Heart left ventricle (tissue), 16 donors: ENCODE measurements at regions not wholly inside any gene's neighbourhood (a gene's known extent, or its start where the extent isn't known, plus 50 kb on each side); places are given as distances from the start of the nearest gene placed in this dataset.

ENCODE experiments used
- ATAC-seq, 4 donors: fragments of 200-7000 bp; cut with Tn5 transposase; one replicate each; pipeline ENCODE4 v1.9.1; 2020 to 2022; ENCODE audit warnings: moderate library complexity in 4 of 4, mild to moderate bottlenecking in 3 of 4, moderate number of reproducible peaks in 1 of 4
- DNase-seq, 5 donors: peaks; one replicate each; pipeline ENCODE4 v3.0.0-alpha.2; 2020
- H3K27ac ChIP-seq, 12 donors: fragments of 200-600 bp; sonication (generic) in 4 of 12; one replicate each; pipeline versions ENCODE4 v1.5.0 to v1.8.0; 2016 to 2022; ENCODE audit warnings: mild to moderate bottlenecking in 2 of 12
- H3K27me3 ChIP-seq, 9 donors: fragments of 200-600 bp; sonication (generic) in 2 of 9; one replicate each; pipeline versions ENCODE4 v1.5.1 to v1.8.0; 2016 to 2022; ENCODE audit warnings: mild to moderate bottlenecking in 3 of 9
- H3K36me3 ChIP-seq, 9 donors: fragments of 200-600 bp; sonication (generic) in 2 of 9; one replicate each; pipeline versions ENCODE4 v1.5.0 to v1.8.0; 2018 to 2022; ENCODE audit warnings: mild to moderate bottlenecking in 2 of 9
- H3K4me1 ChIP-seq, 12 donors: fragments of 200-600 bp; sonication (generic) in 4 of 12; one replicate each; pipeline versions ENCODE4 v1.5.0 to v1.8.0; 2016 to 2022; ENCODE audit warnings: mild to moderate bottlenecking in 3 of 12
- H3K4me3 ChIP-seq, 12 donors: fragments of 200-600 bp; sonication (generic) in 4 of 12; one replicate each; pipeline versions ENCODE4 v1.5.0 to v1.8.0; 2017 to 2022; ENCODE audit warnings: mild to moderate bottlenecking in 9 of 12, moderate library complexity in 4 of 12
- H3K9me3 ChIP-seq, 12 donors: fragments of 200-600 bp; sonication (generic) in 4 of 12; one replicate each; pipeline versions ENCODE4 v1.5.0 to v1.8.0; 2016 to 2022; ENCODE audit warnings: mild to moderate bottlenecking in 1 of 12
- POLR2A ChIP-seq, 2 donors: fragments of 450-650 bp; IDR thresholded peaks; one replicate each; pipeline ENCODE4 v1.6.1; 2017; ENCODE audit warnings: antibody characterized with exemption in 2 of 2, mild to moderate bottlenecking in 2 of 2, moderate library complexity in 2 of 2
- WGBS, 4 donors: extraction: QIAGEN DNeasy Blood & Tissue Kit in 2 of 4; methylation state at CpG; one replicate each; pipeline versions ENCODE4 v1.1.5 to v1.1.7; 2013 to 2018; 5-methylcytosine and 5-hydroxymethylcytosine counted together
- intact Hi-C, 10 donors: fragments of 100-400 bp; cut with DNase I; formaldehyde crosslinking; loops; one replicate each; pipeline versions ENCODE4 v1.11.1 to v1.14.2; 2022
- TF ChIP-seq, protein P1 (sequence below), 12 donors: fragments of 200-600 bp; sonication (generic) in 4 of 12; IDR thresholded peaks; one replicate each; pipeline versions ENCODE4 v1.5.0 to v1.8.0; 2018 to 2022; ENCODE audit warnings: antibody characterized with exemption in 12 of 12, mild to moderate bottlenecking in 5 of 12
- donor health status: ischemic (EF 13 %, LVEDD 7.1; RV severe dilation, severe dysfunction).
- donor health status: healthy with polysubstance abuse.
- donor health status: DM: no; HTN: yes; CAD: no.
- donor health status: DM: no; HTN: no; CAD: no.
- donor health status: ischemic (EF 25% LVEDD 6.9; RV normal size, moderate dysfunction).
- donor health status: ischemic (EF 25% LVEDD 5.7; RV mildly dilated, moderate dysfunction).
- donor health status: healthy.
- donor health status: DM: yes; HTN: yes; CAD: no.
- donor health status: ischemic (EF 35%, LVEDD 5.7; RV mildly dilated, moderate dysfunction).
- donor health status: nonischemic (EF 11% LVEDD 7.7; RV severe dilation, severe dysfunction).
- donor health status: DM: yes; HTN: yes; CAD: no.
- donor health status: PGD.
- donor health status: ischemic (EF 29% LVEDD 5.4; RV normal size, mild dysfunction).
- donor health status: nonischemic (EF 23%, LVEDD 6.1; RV moderate dilation, normal function).

DNA sequence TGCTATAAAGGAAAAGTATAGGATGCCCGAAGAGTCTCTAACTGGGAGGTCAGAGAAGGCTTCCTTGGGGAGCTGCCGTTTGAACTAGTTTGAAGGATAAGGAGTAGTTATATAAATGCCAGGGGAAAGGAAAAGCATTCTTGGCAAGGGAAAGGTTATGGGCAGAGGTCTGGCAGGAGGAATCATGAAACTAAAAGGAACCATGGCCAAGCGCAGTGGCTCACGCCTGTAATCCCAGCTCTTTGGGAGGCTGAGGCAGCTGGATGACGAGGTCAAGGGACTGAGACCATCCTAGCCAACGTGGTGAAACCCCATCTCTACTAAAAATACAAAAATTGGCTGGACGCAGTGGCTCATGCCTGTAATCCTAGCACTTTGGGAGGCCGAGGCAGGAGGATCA, 66.8 kb upstream of the EPCAM start:
- Histone ChIP-seq H3K27ac (no peak overlapping the region), H3K9me3 (no peaks in the 10 kb centered on the region), H3K27me3 (no peaks in the 10 kb centered on the region), H3K36me3 (no peaks in the 10 kb centered on the region), H3K4me3 (no peak overlapping the region), H3K4me1 (peaks cover 0 to 52% (median 0%) of the 10 kb centered on the region in 12 donors)
- TF ChIP-seq POLR2A (IDR thresholded peaks at IDR 0.05): no peak
- TF ChIP-seq, protein P1, sequence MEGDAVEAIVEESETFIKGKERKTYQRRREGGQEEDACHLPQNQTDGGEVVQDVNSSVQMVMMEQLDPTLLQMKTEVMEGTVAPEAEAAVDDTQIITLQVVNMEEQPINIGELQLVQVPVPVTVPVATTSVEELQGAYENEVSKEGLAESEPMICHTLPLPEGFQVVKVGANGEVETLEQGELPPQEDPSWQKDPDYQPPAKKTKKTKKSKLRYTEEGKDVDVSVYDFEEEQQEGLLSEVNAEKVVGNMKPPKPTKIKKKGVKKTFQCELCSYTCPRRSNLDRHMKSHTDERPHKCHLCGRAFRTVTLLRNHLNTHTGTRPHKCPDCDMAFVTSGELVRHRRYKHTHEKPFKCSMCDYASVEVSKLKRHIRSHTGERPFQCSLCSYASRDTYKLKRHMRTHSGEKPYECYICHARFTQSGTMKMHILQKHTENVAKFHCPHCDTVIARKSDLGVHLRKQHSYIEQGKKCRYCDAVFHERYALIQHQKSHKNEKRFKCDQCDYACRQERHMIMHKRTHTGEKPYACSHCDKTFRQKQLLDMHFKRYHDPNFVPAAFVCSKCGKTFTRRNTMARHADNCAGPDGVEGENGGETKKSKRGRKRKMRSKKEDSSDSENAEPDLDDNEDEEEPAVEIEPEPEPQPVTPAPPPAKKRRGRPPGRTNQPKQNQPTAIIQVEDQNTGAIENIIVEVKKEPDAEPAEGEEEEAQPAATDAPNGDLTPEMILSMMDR (IDR thresholded peaks at IDR 0.05): no peak
- DNase-seq (no peak), ATAC-seq (no peak)
- 80 to 85% (median 82%) methylated on average over 8 of the region's 8 CpGs for WGBS, 4 donors
- intact Hi-C loops: no loop called here

DNA sequence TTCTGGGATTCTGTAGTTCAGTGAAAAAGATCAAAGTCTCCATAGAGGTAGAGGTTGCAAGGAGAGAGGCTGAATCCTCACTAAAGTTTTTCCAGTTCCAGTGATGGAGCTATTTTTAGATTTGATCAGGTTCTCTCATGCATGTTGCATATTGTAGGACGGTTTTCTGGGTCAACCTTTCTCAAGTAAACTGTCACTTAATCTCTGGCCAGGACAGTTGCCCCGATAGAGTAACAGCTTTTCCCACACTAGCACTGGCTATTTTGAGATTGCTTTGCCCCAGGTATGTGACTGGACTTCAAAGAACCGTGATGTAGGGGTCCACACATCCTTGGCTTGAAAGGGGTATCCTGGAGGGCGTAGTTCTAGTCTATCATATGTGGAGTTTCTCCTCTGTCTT, 67.4 kb upstream of the EPCAM start:
- ATAC-seq: no peak
- 69 to 79% (median 72%) methylated on average over 4 of the region's 4 CpGs for WGBS, 4 donors

DNA sequence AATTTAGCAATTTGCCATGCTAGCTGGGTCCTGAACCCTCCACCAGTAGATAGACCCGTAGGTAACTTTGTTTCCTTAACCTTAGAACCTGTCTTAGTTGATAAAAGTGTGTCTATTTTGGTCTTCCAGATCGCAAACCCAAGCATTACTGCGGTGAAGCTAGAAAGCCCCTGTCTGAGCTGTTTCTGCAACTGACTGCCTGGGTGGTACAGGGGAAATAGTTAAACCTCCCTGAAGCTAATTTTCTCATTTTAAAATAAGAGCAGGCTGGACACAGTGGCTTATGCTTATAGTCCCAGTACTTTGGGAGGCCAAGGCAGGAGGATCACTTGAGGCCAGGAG, 67.9 kb upstream of the EPCAM start:
- intact Hi-C loops: no loop called here
- no peak overlapping the region for H3K27ac ChIP-seq

More for the DNA sequence above, 67.4 kb upstream of the EPCAM start:
- Histone ChIP-seq H3K9me3 (no peaks in the 10 kb centered on the region), H3K27me3 (no peaks in the 10 kb centered on the region), H3K36me3 (no peaks in the 10 kb centered on the region), H3K4me3 (no peak overlapping the region), H3K27ac (no peak overlapping the region), H3K4me1 (peaks cover 0 to 52% (median 0%) of the 10 kb centered on the region in 12 donors)
- no peak for DNase-seq
- no peak for TF ChIP-seq POLR2A (IDR thresholded peaks at IDR 0.05)
- TF ChIP-seq, protein P1 (IDR thresholded peaks at IDR 0.05): no peak
- intact Hi-C loops: no loop called here

DNA sequence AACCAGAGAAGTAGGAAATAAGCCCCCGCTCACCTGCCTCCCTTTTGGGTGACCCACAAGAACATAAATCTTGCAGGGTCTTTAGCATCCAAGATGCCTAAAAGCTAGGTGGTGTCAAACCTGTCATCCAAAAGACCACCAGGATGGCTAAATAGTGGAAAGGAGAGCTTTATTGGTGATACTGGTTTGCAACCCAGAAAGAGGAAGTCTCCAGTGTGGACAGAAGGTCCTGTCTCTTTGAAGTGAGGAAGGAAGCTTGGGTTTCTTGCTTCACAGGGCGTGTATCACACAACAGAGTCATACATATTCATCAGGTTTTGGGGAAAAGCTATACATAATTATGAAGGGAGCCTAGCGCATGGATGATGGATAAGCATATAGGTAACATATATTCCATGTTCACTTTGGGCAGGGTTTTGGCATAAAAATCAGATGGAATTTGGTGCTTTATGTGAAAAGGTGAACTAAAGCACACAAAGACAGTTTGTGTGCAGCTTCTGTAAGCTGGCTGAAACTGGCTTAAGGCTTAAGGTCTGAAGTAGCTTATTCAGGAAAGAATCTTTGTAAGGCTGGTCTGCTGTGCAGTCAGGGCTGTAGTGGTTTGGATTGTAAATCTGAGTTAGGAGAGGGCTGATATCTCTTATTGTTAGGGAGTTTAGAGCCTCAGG, 68.4 kb upstream of the EPCAM start:
- Histone ChIP-seq H3K27ac (peak overlapping the region in 1 of 12 donors; percentile 11), H3K36me3 (no peaks in the 10 kb centered on the region), H3K4me3 (no peak overlapping the region), H3K27me3 (no peaks in the 10 kb centered on the region), H3K4me1 (peaks cover 0 to 61% (median 0%) of the 10 kb centered on the region in 12 donors), H3K9me3 (no peaks in the 10 kb centered on the region)
- no peak for DNase-seq
- WGBS, 4 donors: 82 to 94% (median 89%) methylated on average over 3 of the region's 3 CpGs
- no peak for TF ChIP-seq POLR2A (IDR thresholded peaks at IDR 0.05)
- TF ChIP-seq, protein P1 (IDR thresholded peaks at IDR 0.05): no peak
- peak in 3 of 4 donors; percentile 53 to 78 (median 55) for ATAC-seq
- intact Hi-C loops: no loop called here

More for the DNA sequence above, 67.9 kb upstream of the EPCAM start:
- peaks cover 0 to 57% (median 0%) of the 10 kb centered on the region in 12 donors for H3K4me1 ChIP-seq
- H3K27me3 ChIP-seq: no peaks in the 10 kb centered on the region
- ATAC-seq (no peak), DNase-seq (no peak)
- no peaks in the 10 kb centered on the region for H3K36me3 ChIP-seq
- no peaks in the 10 kb centered on the region for H3K9me3 ChIP-seq
- TF ChIP-seq, protein P1 (IDR thresholded peaks at IDR 0.05): no peak
- TF ChIP-seq POLR2A (IDR thresholded peaks at IDR 0.05): no peak
- no peak overlapping the region for H3K4me3 ChIP-seq
- 70 to 88% (median 76%) methylated on average over 3 of the region's 3 CpGs for WGBS, 4 donors
